DMS53 (cell line): ENCODE measurements at regions not wholly inside any gene's neighbourhood (a gene's known extent, or its start where the extent isn't known, plus 50 kb on each side); places are given as distances from the start of the nearest gene placed in this dataset.
"Not testable (repeated sequence)": the region's sequence is repeated elsewhere in the genome, so short reads cannot be mapped to it uniquely, and the experiment has no call there.

Experiments
- DNase-seq: peaks from one replicate; lab custom pipeline; 2025; lab: John Stamatoyannopoulos, UW

- DNase-seq: no peak
These were observed 69.2 kb downstream of the LYZL2 start for GRCh38 chr10:30560326-30560725.

- DNase-seq: peak; percentile 30
These were observed 70.4 kb downstream of the LYZL2 start for GRCh38 chr10:30559180-30559579.

- DNase-seq: no peak
These were observed 71.1 kb downstream of the LYZL2 start for GRCh38 chr10:30558411-30558810.

GRCh38 chr10:30557884-30558283, 71.7 kb downstream of the LYZL2 start:
- peak; percentile 38 for DNase-seq

GRCh38 chr10:30556189-30556588, 73.4 kb downstream of the LYZL2 start:
- no peak for DNase-seq

- DNase-seq: no peak
These were observed 74.1 kb downstream of the LYZL2 start for GRCh38 chr10:30555465-30555864.

GRCh38 chr10:30554440-30554825, 75.1 kb downstream of the LYZL2 start:
- no peak for DNase-seq

- DNase-seq: peak; percentile 89
These were observed 75.7 kb downstream of the LYZL2 start for GRCh38 chr10:30553626-30554439.

- peak; percentile 10 for DNase-seq
These were observed 76.4 kb downstream of the LYZL2 start for GRCh38 chr10:30553018-30553625.

GRCh38 chr10:30550967-30551815, 78.4 kb downstream of the LYZL2 start:
- DNase-seq: no peak

- DNase-seq: not testable (repeated sequence)
These were observed 80.3 kb downstream of the LYZL2 start for GRCh38 chr10:30549134-30549687.

- no peak for DNase-seq
These were observed 83.0 kb downstream of the LYZL2 start for GRCh38 chr10:30546511-30546910.

GRCh38 chr10:30542895-30543288, 86.7 kb downstream of the LYZL2 start:
- DNase-seq: no peak

- DNase-seq: peak; percentile 56
These were observed 87.3 kb downstream of the LYZL2 start for GRCh38 chr10:30542001-30542894.

- DNase-seq: no peak
These were observed 89.3 kb downstream of the LYZL2 start for GRCh38 chr10:30540276-30540675.

- DNase-seq: peak; percentile 16
These were observed 91.5 kb downstream of the LYZL2 start for GRCh38 chr10:30538086-30538485.

GRCh38 chr10:30537586-30537985, 92.0 kb downstream of the LYZL2 start:
- no peak for DNase-seq

GRCh38 chr10:30537158-30537557, 92.4 kb downstream of the LYZL2 start:
- not testable (repeated sequence) for DNase-seq

GRCh38 chr10:30536578-30536977, 93.0 kb downstream of the LYZL2 start:
- DNase-seq: peak; percentile 32

GRCh38 chr10:30535677-30536076, 93.9 kb downstream of the LYZL2 start:
- no peak for DNase-seq

GRCh38 chr10:30534465-30535144, 94.9 kb downstream of the LYZL2 start:
- peak; percentile 89 for DNase-seq
